H9 (cell line): ENCODE measurements at regions not wholly inside any gene's neighbourhood (a gene's known extent, or its start where the extent isn't known, plus 50 kb on each side); places are given as distances from the start of the nearest gene placed in this dataset.

ENCODE experiments used
- DNase-seq: peaks from one replicate; pipeline ENCODE4 v3.0.0-alpha.2; 2017
- H2AFZ ChIP-seq: one replicate; pipeline ENCODE4 v1.6.1; 2013; ENCODE audit warnings: mild to moderate bottlenecking, low read length, control low read depth, moderate library complexity
- H2AK5ac ChIP-seq: 2 replicates; pipeline ENCODE4 v1.6.1; 2013; ENCODE audit warnings: low read length, control low read depth, mixed read lengths; ENCODE audit not compliant: insufficient read length
- H2BK120ac ChIP-seq: one replicate; pipeline ENCODE4 v1.6.1; 2013; ENCODE audit warnings: low read depth, mild to moderate bottlenecking, low read length, control low read depth, inconsistent platforms; ENCODE audit not compliant: poor library complexity, severe bottlenecking
- H2BK12ac ChIP-seq: 2 replicates; pipeline ENCODE4 v1.6.1; 2013; ENCODE audit warnings: low read length, control low read depth, mixed read lengths, low read depth; ENCODE audit not compliant: insufficient read length
- H2BK15ac ChIP-seq: 2 replicates; pipeline ENCODE4 v1.6.1; 2013; ENCODE audit warnings: low read depth, low read length, control low read depth
- H2BK20ac ChIP-seq: one replicate; pipeline ENCODE4 v1.6.1; 2013; ENCODE audit warnings: low read depth, mild to moderate bottlenecking, low read length, control low read depth, inconsistent platforms; ENCODE audit not compliant: poor library complexity, severe bottlenecking
- H2BK5ac ChIP-seq: 2 replicates; pipeline ENCODE4 v1.6.1; 2013; ENCODE audit warnings: low read length, control low read depth, mixed read lengths; ENCODE audit not compliant: insufficient read length
- H3K14ac ChIP-seq: 2 replicates; pipeline ENCODE4 v1.6.1; 2013; ENCODE audit warnings: low read length, control low read depth; ENCODE audit not compliant: insufficient read depth
- H3K18ac ChIP-seq: 2 replicates; pipeline ENCODE4 v1.6.1; 2013; ENCODE audit warnings: low read depth, mild to moderate bottlenecking, mixed read lengths, low read length, control low read depth; ENCODE audit not compliant: insufficient read length
- H3K23ac ChIP-seq: 2 replicates; pipeline ENCODE4 v1.6.1; 2013; ENCODE audit warnings: low read length, control low read depth, mixed read lengths, low read depth; ENCODE audit not compliant: insufficient read length
- H3K23me2 ChIP-seq: 2 replicates; pipeline ENCODE4 v1.6.1; 2013; ENCODE audit warnings: low read depth, mild to moderate bottlenecking, mixed read lengths, low read length, control low read depth; ENCODE audit not compliant: insufficient read length, poor library complexity, severe bottlenecking
- H3K27ac ChIP-seq: 2 replicates; pipeline ENCODE4 v1.5.1; 2013; ENCODE audit warnings: low read length, control low read depth, mixed read lengths, low read depth; ENCODE audit not compliant: insufficient read length
- H3K27me3 ChIP-seq: 2 replicates; pipeline ENCODE4 v1.6.1; 2013; ENCODE audit warnings: low read length, control low read depth, inconsistent platforms; ENCODE audit not compliant: insufficient read depth
- H3K4ac ChIP-seq: 2 replicates; pipeline ENCODE4 v1.6.1; 2013; ENCODE audit warnings: low read depth, mild to moderate bottlenecking, control low read depth, inconsistent platforms, low read length, moderate library complexity
- H3K4me1 ChIP-seq: 2 replicates; pipeline ENCODE4 v1.6.1; 2013; ENCODE audit warnings: low read length, control low read depth, inconsistent platforms; ENCODE audit not compliant: insufficient read depth
- H3K4me2 ChIP-seq: 2 replicates; pipeline ENCODE4 v1.6.1; 2013; ENCODE audit warnings: low read length, control low read depth, mixed read lengths; ENCODE audit not compliant: insufficient read length, insufficient read depth
- H3K56ac ChIP-seq: 2 replicates; pipeline ENCODE4 v1.6.1; 2013; ENCODE audit warnings: low read depth, mild to moderate bottlenecking, mixed read lengths, low read length, control low read depth; ENCODE audit not compliant: insufficient read length
- H3K79me1 ChIP-seq: 2 replicates; pipeline ENCODE4 v1.6.1; 2013; ENCODE audit warnings: low read depth, mild to moderate bottlenecking, moderate library complexity, low read length, control low read depth, inconsistent platforms; ENCODE audit not compliant: insufficient read depth, poor library complexity, severe bottlenecking
- H3K79me2 ChIP-seq: 2 replicates; pipeline ENCODE4 v1.6.1; 2013; ENCODE audit warnings: low read length, control low read depth, inconsistent platforms; ENCODE audit not compliant: insufficient read depth
- H3K9ac ChIP-seq: 2 replicates; pipeline ENCODE4 v1.6.1; 2013; ENCODE audit warnings: low read length, control low read depth, mixed read lengths; ENCODE audit not compliant: insufficient read length; ENCODE audit errors: extremely low read depth
- H3K9me3 ChIP-seq: one replicate; pipeline ENCODE4 v1.6.1; 2013; ENCODE audit warnings: low read depth, low read length, inconsistent platforms; ENCODE audit not compliant: control insufficient read depth
- H3T11ph ChIP-seq: one replicate; pipeline ENCODE4 v1.6.1; 2013; ENCODE audit warnings: mild to moderate bottlenecking, low read length, control low read depth, inconsistent platforms
- H4K20me1 ChIP-seq: one replicate; pipeline ENCODE4 v1.6.1; 2013; ENCODE audit not compliant: control insufficient read depth, insufficient read length, insufficient read depth
- H4K5ac ChIP-seq: 2 replicates; pipeline ENCODE4 v1.6.1; 2013; ENCODE audit warnings: low read depth, mild to moderate bottlenecking, mixed read lengths, low read length, control low read depth; ENCODE audit not compliant: insufficient read length
- H4K8ac ChIP-seq: replicated peaks from 2 replicates; pipeline ENCODE4 v1.6.1; 2013; ENCODE audit warnings: low read length, control low read depth, mixed read lengths, low read depth; ENCODE audit not compliant: insufficient read length
- H4K91ac ChIP-seq: 2 replicates; pipeline ENCODE4 v1.6.1; 2013; ENCODE audit warnings: low read depth, mild to moderate bottlenecking, moderate library complexity, mixed read lengths, low read length, control low read depth; ENCODE audit not compliant: insufficient read length
- H3K27ac Mint-ChIP-seq, 3 experiments: 2 replicates in 2 of 3; 3 replicates in 1 of 3; pipeline ENCODE4 v1.8.0; 2020 to 2021; ENCODE audit warnings: mixed read lengths in 3 of 3, mild to moderate bottlenecking in 1 of 3, moderate library complexity in 1 of 3
- H3K27me3 Mint-ChIP-seq: 2 replicates; pipeline ENCODE4 v1.8.0; 2021; ENCODE audit warnings: low read depth, mild to moderate bottlenecking, moderate library complexity, mixed read lengths
- H3K36me3 Mint-ChIP-seq, 3 experiments: 2 replicates in 2 of 3; 3 replicates in 1 of 3; pipeline ENCODE4 v1.8.0; 2020 to 2021; ENCODE audit warnings: low read depth in 3 of 3, mixed read lengths in 3 of 3; ENCODE audit not compliant: insufficient read depth in 1 of 3
- H3K4me1 Mint-ChIP-seq, 2 experiments: 2 replicates each; pipeline ENCODE4 v1.8.0; 2020; ENCODE audit warnings: mixed read lengths in 2 of 2
- H3K4me3 Mint-ChIP-seq, 2 experiments: 2 replicates in 1 of 2; 3 replicates in 1 of 2; pipeline ENCODE4 v1.8.0; 2020 to 2021; ENCODE audit warnings: mild to moderate bottlenecking in 2 of 2, mixed read lengths in 2 of 2, moderate library complexity in 1 of 2
- H3K9me3 Mint-ChIP-seq, 2 experiments: 2 replicates in 1 of 2; 3 replicates in 1 of 2; pipeline ENCODE4 v1.8.0; 2020; ENCODE audit warnings: mild to moderate bottlenecking in 2 of 2, mixed read lengths in 2 of 2, moderate library complexity in 1 of 2
- WGBS: extraction: QIAGEN DNeasy Blood & Tissue Kit; methylation state at CpG from one replicate; pipeline ENCODE4 v1.1.7; 2013; ENCODE audit warnings: missing lambda C conversion rate, low lambda C conversion rate, mixed read lengths; ENCODE audit not compliant: insufficient read length; ENCODE audit errors: extremely low coverage; 5-methylcytosine and 5-hydroxymethylcytosine counted together
- TF ChIP-seq, protein P1 (sequence below): fragments of 200-600 bp; sonication (generic); conservative IDR thresholded peaks from 3 replicates; pipeline ENCODE4 v1.8.0; 2021; ENCODE audit warnings: antibody characterized with exemption, mild to moderate bottlenecking

- H3K4me3 Mint-ChIP-seq: no peak overlapping the region
- H2BK20ac ChIP-seq: no peak overlapping the region
- no peaks in the 10 kb centered on the region for H3K27me3 Mint-ChIP-seq
- H3K9ac ChIP-seq: no peak overlapping the region
- no peak overlapping the region for H3K4ac ChIP-seq
- H2BK15ac ChIP-seq: no peak overlapping the region
- no peak overlapping the region for H3K18ac ChIP-seq
- no peaks in the 10 kb centered on the region for H3K79me2 ChIP-seq
- H3K27ac ChIP-seq: no peak overlapping the region
- H3K79me1 ChIP-seq: no peaks in the 10 kb centered on the region
- no peak overlapping the region for H3K23ac ChIP-seq
- H3K4me2 ChIP-seq: no peak overlapping the region
- no peak overlapping the region for H4K5ac ChIP-seq
- TF ChIP-seq, protein P1, sequence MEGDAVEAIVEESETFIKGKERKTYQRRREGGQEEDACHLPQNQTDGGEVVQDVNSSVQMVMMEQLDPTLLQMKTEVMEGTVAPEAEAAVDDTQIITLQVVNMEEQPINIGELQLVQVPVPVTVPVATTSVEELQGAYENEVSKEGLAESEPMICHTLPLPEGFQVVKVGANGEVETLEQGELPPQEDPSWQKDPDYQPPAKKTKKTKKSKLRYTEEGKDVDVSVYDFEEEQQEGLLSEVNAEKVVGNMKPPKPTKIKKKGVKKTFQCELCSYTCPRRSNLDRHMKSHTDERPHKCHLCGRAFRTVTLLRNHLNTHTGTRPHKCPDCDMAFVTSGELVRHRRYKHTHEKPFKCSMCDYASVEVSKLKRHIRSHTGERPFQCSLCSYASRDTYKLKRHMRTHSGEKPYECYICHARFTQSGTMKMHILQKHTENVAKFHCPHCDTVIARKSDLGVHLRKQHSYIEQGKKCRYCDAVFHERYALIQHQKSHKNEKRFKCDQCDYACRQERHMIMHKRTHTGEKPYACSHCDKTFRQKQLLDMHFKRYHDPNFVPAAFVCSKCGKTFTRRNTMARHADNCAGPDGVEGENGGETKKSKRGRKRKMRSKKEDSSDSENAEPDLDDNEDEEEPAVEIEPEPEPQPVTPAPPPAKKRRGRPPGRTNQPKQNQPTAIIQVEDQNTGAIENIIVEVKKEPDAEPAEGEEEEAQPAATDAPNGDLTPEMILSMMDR: no peak
- H3K36me3 Mint-ChIP-seq: no peaks in the 10 kb centered on the region
- H4K20me1 ChIP-seq: no peaks in the 10 kb centered on the region
- H2AFZ ChIP-seq: no peak overlapping the region
- H2BK5ac ChIP-seq: no peak overlapping the region
- H3K4me1 Mint-ChIP-seq: 0 out of 4 replicates have a peak, but pooled peaks cover 2 to 5% of the 10 kb centered on the region in 2 experiments
- DNase-seq: no peak
- no peak overlapping the region for H2BK12ac ChIP-seq
- no peak overlapping the region for H2BK120ac ChIP-seq
- no peaks in the 10 kb centered on the region for H3K9me3 Mint-ChIP-seq
- no peak overlapping the region for H3K56ac ChIP-seq
- no peaks in the 10 kb centered on the region; the same call in 1 of the 2 replicates for H3K27me3 ChIP-seq
- H3K4me1 ChIP-seq: no peaks in the 10 kb centered on the region
- H4K91ac ChIP-seq: no peak overlapping the region
- H3K9me3 ChIP-seq: no peaks in the 10 kb centered on the region
- no peak overlapping the region for H3T11ph ChIP-seq
- H3K23me2 ChIP-seq: no peaks in the 10 kb centered on the region
- no peak overlapping the region for H3K27ac Mint-ChIP-seq
- H4K8ac ChIP-seq: no peak overlapping the region
- no peak overlapping the region for H2AK5ac ChIP-seq
- H3K14ac ChIP-seq: no peak overlapping the region
- no CpG with 5 or more reads among the region's 1 CpG for WGBS
Measured at GRCh38 chr13:90806016-90806615, 541.4 kb upstream of the MIR17HG start.
